Thymus (tissue), 11 donors: ENCODE measurements at regions not wholly inside any gene's neighbourhood (a gene's known extent, or its start where the extent isn't known, plus 50 kb on each side); places are given as distances from the start of the nearest gene placed in this dataset.

ENCODE experiments used
- DNase-seq, 9 donors: peaks; one replicate each; pipeline ENCODE4 v3.0.0-alpha.2; 2013; ENCODE audit warnings: low spot score in 9 of 9, low read depth in 6 of 9, missing footprints in 1 of 9
- H3K27ac ChIP-seq, 2 donors: one replicate each; pipeline ENCODE4 v1.5.1; 2013; ENCODE audit warnings: control low read depth in 1 of 2, low read depth in 1 of 2, low read length in 1 of 2, mild to moderate bottlenecking in 1 of 2, moderate library complexity in 1 of 2
- H3K27me3 ChIP-seq, 2 donors: one replicate each; pipeline ENCODE4 v1.5.1; 2013; ENCODE audit warnings: low read length in 1 of 2; ENCODE audit not compliant: control insufficient read depth in 2 of 2, insufficient read depth in 1 of 2
- H3K36me3 ChIP-seq, 2 donors: one replicate each; pipeline ENCODE4 v1.5.1; 2013; ENCODE audit warnings: low read length in 1 of 2, mild to moderate bottlenecking in 1 of 2, moderate library complexity in 1 of 2; ENCODE audit not compliant: control insufficient read depth in 2 of 2, insufficient read depth in 2 of 2
- H3K4me1 ChIP-seq, 2 donors: one replicate each; pipeline ENCODE4 v1.5.1; 2013; ENCODE audit warnings: low read length in 2 of 2; ENCODE audit not compliant: control insufficient read depth in 2 of 2, insufficient read depth in 2 of 2
- H3K4me3 ChIP-seq, 2 donors: one replicate each; pipeline ENCODE4 v1.5.1; 2013; ENCODE audit warnings: low read length in 2 of 2, control low read depth in 1 of 2, mild to moderate bottlenecking in 1 of 2
- H3K9me3 ChIP-seq, 2 donors: one replicate each; pipeline ENCODE4 v1.5.1; 2013; ENCODE audit warnings: low read length in 1 of 2, mild to moderate bottlenecking in 1 of 2; ENCODE audit not compliant: control insufficient read depth in 2 of 2, insufficient read depth in 1 of 2
- WGBS: extraction: QIAGEN DNeasy Blood & Tissue Kit; methylation state at CpG from one replicate; pipeline ENCODE4 v1.1.7; 2013; 5-methylcytosine and 5-hydroxymethylcytosine counted together
- donor health status: healthy.

GRCh38 chr4:38500433-38500832 is 163.6 kb upstream of the KLF3 start:
- DNase-seq = no peak
- Histone ChIP-seq H3K4me1 (no peaks in the 10 kb centered on the region), H3K27ac (no peak overlapping the region), H3K4me3 (no peak overlapping the region), H3K9me3 (no peaks in the 10 kb centered on the region), H3K27me3 (no peaks in the 10 kb centered on the region), H3K36me3 (no peaks in the 10 kb centered on the region)
- WGBS = 99% methylated on average over 2 of the region's 2 CpGs

GRCh38 chr4:38501698-38502097 is 162.3 kb upstream of the KLF3 start:
- 94% methylated on average over 2 of the region's 2 CpGs for WGBS
- Histone ChIP-seq H3K4me1 (no peaks in the 10 kb centered on the region), H3K27me3 (no peaks in the 10 kb centered on the region), H3K36me3 (no peaks in the 10 kb centered on the region), H3K4me3 (no peak overlapping the region), H3K27ac (no peak overlapping the region), H3K9me3 (no peaks in the 10 kb centered on the region)
- no peak for DNase-seq

GRCh38 chr4:38503689-38504395 is 160.2 kb upstream of the KLF3 start:
- Histone ChIP-seq H3K36me3 (no peaks in the 10 kb centered on the region), H3K4me1 (peaks cover 0 to 2% of the 10 kb centered on the region in 2 donors), H3K4me3 (no peak overlapping the region), H3K9me3 (no peaks in the 10 kb centered on the region), H3K27me3 (no peaks in the 10 kb centered on the region), H3K27ac (no peak overlapping the region)
- WGBS = 76% methylated on average over 6 of the region's 6 CpGs
- no peak for DNase-seq

GRCh38 chr4:38504396-38504715 is 159.6 kb upstream of the KLF3 start:
- no peaks in the 10 kb centered on the region for H3K9me3 ChIP-seq
- no peak overlapping the region for H3K27ac ChIP-seq
- no peaks in the 10 kb centered on the region for H3K36me3 ChIP-seq
- 97% methylated on average over 2 of the region's 2 CpGs for WGBS
- DNase-seq = no peak
- no peaks in the 10 kb centered on the region for H3K27me3 ChIP-seq
- H3K4me3 ChIP-seq = no peak overlapping the region
- peaks cover 0 to 3% of the 10 kb centered on the region in 2 donors for H3K4me1 ChIP-seq

- H3K9me3 ChIP-seq = no peaks in the 10 kb centered on the region
- H3K27me3 ChIP-seq = no peaks in the 10 kb centered on the region
- 73% methylated on average over 5 of the region's 5 CpGs for WGBS
- H3K4me3 ChIP-seq = no peak overlapping the region
- no peaks in the 10 kb centered on the region for H3K36me3 ChIP-seq
- peak in 3 of 9 donors; percentile 29 to 68 (median 39) for DNase-seq
- H3K4me1 ChIP-seq = peaks cover 0 to 15% of the 10 kb centered on the region in 2 donors
- no peak overlapping the region for H3K27ac ChIP-seq
Measured at GRCh38 chr4:38509551-38509950, 154.4 kb upstream of the KLF3 start.

- Histone ChIP-seq H3K4me3 (no peak overlapping the region), H3K27me3 (no peaks in the 10 kb centered on the region), H3K4me1 (peaks cover 0 to 21% of the 10 kb centered on the region in 2 donors), H3K36me3 (no peaks in the 10 kb centered on the region), H3K9me3 (no peaks in the 10 kb centered on the region), H3K27ac (no peak overlapping the region)
- WGBS = 97% methylated on average over 2 of the region's 2 CpGs
- no peak for DNase-seq
Measured at GRCh38 chr4:38510201-38510600, 153.8 kb upstream of the KLF3 start.

- 49% methylated on average over 5 of the region's 5 CpGs for WGBS
- Histone ChIP-seq H3K4me3 (no peak overlapping the region), H3K9me3 (no peaks in the 10 kb centered on the region), H3K27ac (no peak overlapping the region), H3K36me3 (no peaks in the 10 kb centered on the region), H3K27me3 (no peaks in the 10 kb centered on the region), H3K4me1 (peaks cover 0 to 21% of the 10 kb centered on the region in 2 donors)
- no peak for DNase-seq
Measured at GRCh38 chr4:38511702-38512101, 152.3 kb upstream of the KLF3 start.

GRCh38 chr4:38512840-38513239 is 151.2 kb upstream of the KLF3 start:
- H3K27me3 ChIP-seq = no peaks in the 10 kb centered on the region
- no peak overlapping the region for H3K4me3 ChIP-seq
- no peaks in the 10 kb centered on the region for H3K9me3 ChIP-seq
- DNase-seq = no peak
- WGBS = 96% methylated on average over 4 of the region's 4 CpGs
- H3K27ac ChIP-seq = no peak overlapping the region
- no peaks in the 10 kb centered on the region for H3K36me3 ChIP-seq
- peaks cover 0 to 21% of the 10 kb centered on the region in 2 donors for H3K4me1 ChIP-seq

GRCh38 chr4:38514465-38515146 is 149.4 kb upstream of the KLF3 start:
- WGBS = 72% methylated on average over 1 of the region's 1 CpG
- no peak overlapping the region for H3K4me3 ChIP-seq
- peak in 1 of 9 donors; percentile 36 for DNase-seq
- H3K9me3 ChIP-seq = no peaks in the 10 kb centered on the region
- H3K27ac ChIP-seq = no peak overlapping the region
- no peaks in the 10 kb centered on the region for H3K27me3 ChIP-seq
- peaks cover 0 to 16% of the 10 kb centered on the region in 2 donors for H3K4me1 ChIP-seq
- no peaks in the 10 kb centered on the region for H3K36me3 ChIP-seq
